ENCODE measurements at regions not wholly inside any gene's neighbourhood (a gene's known extent, or its start where the extent isn't known, plus 50 kb on each side); places are given as distances from the start of the nearest gene placed in this dataset.

- TF ChIP-seq CTCF (IDR thresholded peaks at IDR 0.05; ENCODE audit: insufficient read depth, low read length, poor library complexity, severe bottlenecking) (no peak), EZH2phosphoT487 (conservative IDR thresholded peaks at IDR 0.05; ENCODE audit: low read length) (no peak)
These were observed 118.8 kb upstream of the AFDN start for GRCh38 chr6:167707686-167708500.
